ENCODE measurements at regions not wholly inside any gene's neighbourhood (a gene's known extent, or its start where the extent isn't known, plus 50 kb on each side); places are given as distances from the start of the nearest gene placed in this dataset.

DNA sequence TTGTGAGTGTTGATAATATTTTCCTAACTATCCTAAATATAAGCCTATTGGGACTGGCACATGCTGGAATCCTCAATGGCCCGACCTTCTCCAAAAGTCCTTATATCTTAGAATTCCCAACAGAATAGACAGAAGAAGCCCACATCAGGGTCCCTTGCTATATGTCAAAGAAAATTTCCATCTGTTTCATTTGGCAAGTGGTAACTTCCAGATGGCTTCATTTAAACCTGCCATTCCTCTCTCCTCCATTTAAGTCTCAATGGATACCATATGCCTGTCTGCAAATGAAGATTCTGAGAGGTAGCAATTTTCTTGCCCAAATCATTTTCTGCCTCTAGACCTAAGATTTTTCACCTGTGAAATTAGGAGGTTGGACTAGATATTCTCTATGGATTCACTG, 73.1 kb upstream of the KCNA4 start:
- TF ChIP-seq EZH2 (IDR thresholded peaks at IDR 0.05; ENCODE audit: borderline replicate concordance, low read depth, low read length, severe bottlenecking): no peak
- TF ChIP-seq, protein P1, sequence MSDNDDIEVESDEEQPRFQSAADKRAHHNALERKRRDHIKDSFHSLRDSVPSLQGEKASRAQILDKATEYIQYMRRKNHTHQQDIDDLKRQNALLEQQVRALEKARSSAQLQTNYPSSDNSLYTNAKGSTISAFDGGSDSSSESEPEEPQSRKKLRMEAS (IDR thresholded peaks at IDR 0.05; ENCODE audit: insufficient read depth, insufficient read length): no peak
- no peak for TF ChIP-seq FOS (IDR thresholded peaks at IDR 0.05; ENCODE audit: borderline replicate concordance, insufficient read depth, low read length)
- TF ChIP-seq MYC (IDR thresholded peaks at IDR 0.05; ENCODE audit: low read depth, low read length): no peak
- TF ChIP-seq POLR2AphosphoS5 (IDR thresholded peaks at IDR 0.05; ENCODE audit: insufficient read depth, low read depth, low read length): no peak
- TF ChIP-seq GATA2 (IDR thresholded peaks at IDR 0.05; ENCODE audit: insufficient read depth, insufficient read length, low read depth, low read length): no peak
- no peak for TF ChIP-seq POLR2A (IDR thresholded peaks at IDR 0.05; ENCODE audit: low read depth, low read length)
- no peak for TF ChIP-seq JUN (IDR thresholded peaks at IDR 0.05; ENCODE audit: borderline replicate concordance, insufficient read depth, insufficient read length, low read depth)
- TF ChIP-seq, protein P2, sequence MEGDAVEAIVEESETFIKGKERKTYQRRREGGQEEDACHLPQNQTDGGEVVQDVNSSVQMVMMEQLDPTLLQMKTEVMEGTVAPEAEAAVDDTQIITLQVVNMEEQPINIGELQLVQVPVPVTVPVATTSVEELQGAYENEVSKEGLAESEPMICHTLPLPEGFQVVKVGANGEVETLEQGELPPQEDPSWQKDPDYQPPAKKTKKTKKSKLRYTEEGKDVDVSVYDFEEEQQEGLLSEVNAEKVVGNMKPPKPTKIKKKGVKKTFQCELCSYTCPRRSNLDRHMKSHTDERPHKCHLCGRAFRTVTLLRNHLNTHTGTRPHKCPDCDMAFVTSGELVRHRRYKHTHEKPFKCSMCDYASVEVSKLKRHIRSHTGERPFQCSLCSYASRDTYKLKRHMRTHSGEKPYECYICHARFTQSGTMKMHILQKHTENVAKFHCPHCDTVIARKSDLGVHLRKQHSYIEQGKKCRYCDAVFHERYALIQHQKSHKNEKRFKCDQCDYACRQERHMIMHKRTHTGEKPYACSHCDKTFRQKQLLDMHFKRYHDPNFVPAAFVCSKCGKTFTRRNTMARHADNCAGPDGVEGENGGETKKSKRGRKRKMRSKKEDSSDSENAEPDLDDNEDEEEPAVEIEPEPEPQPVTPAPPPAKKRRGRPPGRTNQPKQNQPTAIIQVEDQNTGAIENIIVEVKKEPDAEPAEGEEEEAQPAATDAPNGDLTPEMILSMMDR (IDR thresholded peaks at IDR 0.05; ENCODE audit: extremely low read depth in 1 of 2, insufficient read depth in 1 of 2, low read depth in 1 of 2, low read length in 2 of 2): no peak
- POLR2A ChIA-PET: no interaction called here
- H3K9me3 ChIP-seq (replicated peaks; ENCODE audit: control insufficient read depth, insufficient read depth, low read length): no peaks in the 10 kb centered on the region
- H3K36me3 ChIP-seq (ENCODE audit: control insufficient read depth in 2 of 2, extremely low read depth in 1 of 2, insufficient read depth in 2 of 2, low read length in 2 of 2): no peaks in the 10 kb centered on the region
- CTCF ChIA-PET: no interaction called here
- no peak overlapping the region for H3K9ac ChIP-seq (replicated peaks; ENCODE audit: extremely low read depth, insufficient read depth, low read length)
- H4K20me1 ChIP-seq (replicated peaks; ENCODE audit: control insufficient read depth, extremely low read depth, insufficient read depth, low read length): no peaks in the 10 kb centered on the region
- intact Hi-C loops (cut with micrococcal nuclease) (no loop called here), dilution Hi-C loops (cut with MboI; ENCODE audit: extremely low pct_ligation_motif_present, low sequenced_read_pairs) (no loop called here)
- BruUV-seq (replicated peaks): no TSS peak
- no peak for DNase-seq (ENCODE audit: low read depth, low spot score)
- H3K79me2 ChIP-seq (ENCODE audit: control insufficient read depth, insufficient read depth, low read length): no peaks in the 10 kb centered on the region
- no peaks in the 10 kb centered on the region for H3K27me3 ChIP-seq (ENCODE audit: control insufficient read depth in 2 of 2, insufficient read depth in 2 of 2, low read length in 2 of 2)
- H3K27ac ChIP-seq (ENCODE audit: insufficient read depth, low read depth, low read length): no peak overlapping the region
- no peaks in the 10 kb centered on the region for H3K4me1 ChIP-seq (ENCODE audit: control insufficient read depth, extremely low read depth, insufficient read depth, low read length)
- H3K4me2 ChIP-seq (ENCODE audit: insufficient read depth, low read length): no peak overlapping the region
- H3K4me3 ChIP-seq (replicated peaks in 1 of 3; ENCODE audit: insufficient read depth in 1 of 3, low read depth in 1 of 3, low read length in 3 of 3): no peak overlapping the region
- no peaks in the 10 kb centered on the region for H3K9me1 ChIP-seq (replicated peaks; ENCODE audit: control insufficient read depth, extremely low read depth, insufficient read depth, low read length)
- no peak overlapping the region for H2AFZ ChIP-seq (ENCODE audit: low read depth, low read length)
- no peak for FAIRE-seq
